ENCODE measurements at regions not wholly inside any gene's neighbourhood (a gene's known extent, or its start where the extent isn't known, plus 50 kb on each side); places are given as distances from the start of the nearest gene placed in this dataset.
A peak's percentile ranks its signal among the peaks of the same experiment; 100 is the strongest.
"Not testable (repeated sequence)": the region's sequence is repeated elsewhere in the genome, so short reads cannot be mapped to it uniquely, and the experiment has no call there.

DNA sequence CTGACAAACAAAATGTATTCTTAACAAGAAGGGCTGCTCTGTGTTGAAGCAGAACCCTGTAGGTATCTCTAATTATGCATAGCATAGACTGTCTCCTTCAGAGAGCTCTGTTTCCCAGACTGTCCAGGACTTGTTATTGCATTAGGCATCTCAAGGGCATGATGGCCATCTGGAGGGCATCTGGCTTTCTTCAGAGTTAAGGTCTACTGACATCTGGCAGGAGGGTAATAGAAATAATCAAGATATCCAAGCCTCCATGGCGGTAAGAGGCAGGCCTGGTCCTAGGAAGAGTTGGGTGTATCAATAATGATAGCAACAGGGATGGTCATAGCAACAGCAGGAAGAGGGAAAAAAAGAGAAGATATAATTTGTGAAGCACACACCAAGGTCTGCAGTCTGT is 161.2 kb downstream of the TTC8 start:
- no peak for DNase-seq

DNA sequence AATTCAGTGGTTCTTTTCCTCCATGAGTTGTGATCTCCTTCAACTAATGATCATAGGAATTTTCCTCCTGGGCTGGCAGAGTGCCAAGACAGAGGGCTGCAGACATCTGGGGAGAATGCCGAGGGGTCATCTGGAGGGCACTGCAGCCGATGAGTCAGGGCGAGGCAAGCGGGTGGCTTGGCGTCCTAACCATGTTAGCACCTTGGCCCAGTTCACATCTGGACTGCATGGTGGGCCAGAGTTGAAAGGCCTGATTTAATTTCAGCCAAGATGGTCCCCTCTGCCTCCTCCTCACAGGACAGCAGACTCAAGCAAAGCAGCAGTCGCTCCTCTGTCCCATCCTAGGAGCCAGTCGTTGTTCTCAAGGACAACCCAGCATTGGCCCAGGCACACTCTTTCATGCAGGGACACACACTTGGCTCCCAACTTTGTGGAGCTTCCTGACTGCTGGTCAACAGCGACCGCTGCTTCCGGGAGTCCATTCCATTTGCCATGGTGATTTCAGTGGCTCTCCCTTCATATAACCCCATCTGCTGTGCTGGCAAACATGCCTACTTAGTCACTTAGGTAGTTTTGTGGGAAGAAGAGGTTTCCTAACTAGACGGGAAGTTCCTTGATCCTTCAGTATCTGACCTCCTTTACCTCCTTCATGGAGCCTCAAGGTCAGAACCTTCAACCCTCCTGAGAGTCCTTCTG is 161.8 kb downstream of the TTC8 start:
- DNase-seq, result no peak

DNA sequence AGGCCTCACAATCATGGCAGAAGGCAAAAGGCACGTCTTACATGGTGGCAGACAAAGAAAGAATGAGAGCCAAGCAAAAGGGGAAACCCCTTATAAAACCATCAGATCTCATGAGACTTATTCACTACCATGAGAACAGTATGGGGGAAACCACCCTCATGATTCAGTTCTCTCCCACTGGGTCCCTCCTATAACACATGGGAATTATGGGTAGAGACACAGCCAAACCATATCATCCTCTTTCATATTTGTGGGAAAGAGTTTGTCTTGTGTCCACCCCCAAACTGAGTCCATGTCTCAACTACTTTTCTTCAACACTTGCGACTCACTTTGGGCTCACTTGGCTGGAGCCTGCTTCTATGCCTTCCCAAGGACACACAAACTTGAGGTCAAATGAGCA is 162.5 kb downstream of the TTC8 start:
- not testable (repeated sequence) for DNase-seq

DNA sequence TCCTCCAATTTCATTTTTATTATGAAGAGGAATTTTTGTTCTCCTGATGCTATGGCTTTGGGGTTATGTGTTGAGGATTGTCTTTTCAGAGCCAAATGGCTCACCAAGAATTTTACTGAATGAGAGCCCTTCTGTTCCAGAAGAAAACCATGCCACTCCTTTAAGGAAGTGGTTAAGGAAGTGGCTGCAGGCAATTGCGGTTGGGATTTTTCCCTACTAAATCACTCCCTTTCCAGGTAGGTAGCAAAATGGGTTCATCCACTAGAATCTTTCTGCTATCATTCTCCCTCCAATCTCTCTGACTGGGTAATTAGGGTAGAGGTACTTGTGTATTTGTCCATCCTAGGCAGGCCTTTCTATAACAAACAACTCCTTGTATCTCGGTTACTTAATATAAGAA is 163.1 kb downstream of the TTC8 start:
- no peak for DNase-seq

DNA sequence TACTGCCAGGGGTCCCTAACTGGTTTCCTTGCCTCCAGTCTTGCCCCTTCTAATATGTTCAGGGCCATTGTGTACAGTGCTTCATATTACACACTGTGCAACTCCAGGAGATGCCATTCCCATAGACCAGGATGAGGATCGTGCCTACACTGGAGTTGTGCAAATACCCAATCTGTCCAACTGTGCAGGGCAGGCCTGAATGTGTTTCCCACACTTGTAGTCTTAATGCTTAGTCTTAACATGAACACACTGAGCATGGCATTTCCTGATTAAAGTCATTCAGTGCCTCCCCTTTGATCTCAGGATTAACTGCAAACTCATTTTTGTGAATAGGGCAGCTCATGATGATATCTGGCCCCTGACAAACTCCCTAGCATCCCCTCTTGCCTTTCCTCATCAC is 165.5 kb downstream of the TTC8 start:
- no peak for DNase-seq

DNA sequence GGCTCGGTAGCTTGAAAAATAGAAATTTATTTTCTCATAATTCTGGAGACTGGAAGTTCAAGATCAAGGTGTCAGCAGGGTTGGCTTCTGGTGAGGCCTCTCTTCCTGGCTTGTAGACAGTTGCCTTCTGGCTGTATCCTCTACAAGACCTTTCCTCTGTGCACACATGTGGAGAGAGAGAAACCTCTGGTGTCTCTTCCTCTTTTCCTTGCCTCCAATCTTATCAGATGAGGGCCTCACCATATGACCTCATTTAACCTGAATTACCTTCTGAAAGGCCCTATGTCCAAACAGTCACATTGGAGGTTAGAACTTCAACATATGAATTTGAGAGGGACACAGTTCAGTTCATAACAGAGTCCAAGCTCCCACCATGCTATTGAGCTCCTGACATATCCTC is 166.4 kb downstream of the TTC8 start:
- DNase-seq, result no peak

DNA sequence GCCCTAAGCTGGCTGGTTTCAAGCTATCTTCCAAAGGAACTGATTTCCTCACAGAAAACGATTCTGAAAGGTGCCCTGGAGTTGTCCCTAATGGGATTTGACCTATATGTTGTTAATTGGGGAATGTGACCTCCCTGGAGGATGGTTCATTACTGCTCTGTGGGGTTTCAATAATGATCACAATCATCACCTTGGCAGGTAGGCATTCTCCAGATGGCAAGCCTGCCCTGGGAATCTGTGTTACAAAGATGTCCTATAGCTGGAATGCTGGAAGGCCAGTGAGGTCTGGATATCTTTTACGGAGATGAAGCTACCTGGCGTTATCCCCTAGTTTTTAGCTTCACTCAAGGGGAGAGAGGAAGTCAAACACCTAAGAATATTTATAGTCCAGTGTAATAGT is 167.6 kb downstream of the TTC8 start:
- DNase-seq, result no peak

DNA sequence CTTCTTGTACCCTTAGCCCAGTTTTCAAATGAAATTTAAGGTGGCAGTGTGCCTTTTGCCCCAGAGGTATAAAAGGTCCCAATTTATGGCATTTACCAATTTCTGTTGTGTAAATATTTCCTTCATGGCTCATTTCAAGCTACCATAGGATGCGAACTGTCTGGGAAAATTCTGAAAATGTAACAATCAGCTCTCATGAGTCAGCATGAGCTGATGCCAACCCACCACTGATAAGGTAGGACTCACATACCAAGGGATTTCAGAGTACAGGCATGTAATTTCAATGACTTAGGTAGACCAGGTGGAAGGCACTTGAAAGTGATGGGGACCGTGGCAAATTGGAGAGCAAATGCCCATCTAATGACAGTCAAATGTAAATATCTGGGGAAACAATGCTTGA is 169.5 kb downstream of the TTC8 start:
- DNase-seq, result no peak

DNA sequence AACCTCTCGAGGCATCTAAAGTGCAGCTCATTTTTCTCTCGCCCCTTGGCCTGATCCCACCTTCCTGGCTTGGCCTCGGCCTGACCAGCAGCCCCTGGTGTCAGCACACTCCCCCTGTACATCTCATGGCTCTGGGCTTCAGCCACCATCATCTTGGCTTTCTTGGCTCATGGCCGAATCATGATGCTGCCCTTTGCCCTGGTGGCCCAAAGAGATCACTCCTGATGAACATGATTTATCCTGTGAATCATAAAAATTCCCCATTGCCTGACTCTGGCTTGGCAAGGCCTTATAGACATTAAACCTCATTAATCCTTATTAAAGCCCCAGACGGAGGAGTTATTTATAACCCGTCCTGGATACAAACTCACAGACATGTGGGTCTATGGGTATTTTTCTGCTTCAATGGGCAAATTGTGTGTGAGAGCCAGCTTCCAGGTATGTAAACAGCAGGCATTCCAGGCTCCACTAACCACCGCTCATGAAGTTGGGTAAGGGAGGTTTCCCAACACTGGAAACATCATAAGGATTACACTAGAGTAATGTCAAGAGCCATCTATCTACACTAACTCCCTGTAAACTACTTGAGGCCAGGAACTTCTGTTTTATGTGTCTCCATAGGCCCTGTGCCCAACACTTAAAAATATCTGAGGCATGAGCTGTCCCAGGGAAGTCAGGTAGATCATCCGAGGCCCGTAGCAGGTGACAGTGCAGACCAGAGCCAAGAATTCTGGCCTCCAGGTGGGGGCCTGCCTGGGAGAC is 171.2 kb downstream of the TTC8 start:
- no peak for DNase-seq

DNA sequence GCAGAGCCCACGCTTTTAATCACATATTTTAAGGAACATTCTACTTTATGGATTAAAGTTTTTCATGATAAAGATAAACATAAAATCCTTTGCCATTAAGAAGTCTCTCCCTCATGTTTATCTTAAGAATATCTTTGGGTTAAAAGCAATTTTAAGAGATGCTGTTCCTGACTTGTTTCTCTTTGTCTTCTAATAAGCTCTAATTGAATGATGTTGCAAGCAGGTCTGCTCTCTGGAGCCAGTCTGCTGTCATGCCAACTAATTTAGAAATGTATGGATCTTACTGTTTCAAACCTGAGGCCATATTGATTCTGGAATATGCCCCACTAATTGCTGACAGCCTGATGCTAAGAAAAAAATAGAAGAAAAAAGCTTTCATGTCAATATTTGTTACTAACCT is 173.6 kb downstream of the TTC8 start:
- DNase-seq, result no peak

DNA sequence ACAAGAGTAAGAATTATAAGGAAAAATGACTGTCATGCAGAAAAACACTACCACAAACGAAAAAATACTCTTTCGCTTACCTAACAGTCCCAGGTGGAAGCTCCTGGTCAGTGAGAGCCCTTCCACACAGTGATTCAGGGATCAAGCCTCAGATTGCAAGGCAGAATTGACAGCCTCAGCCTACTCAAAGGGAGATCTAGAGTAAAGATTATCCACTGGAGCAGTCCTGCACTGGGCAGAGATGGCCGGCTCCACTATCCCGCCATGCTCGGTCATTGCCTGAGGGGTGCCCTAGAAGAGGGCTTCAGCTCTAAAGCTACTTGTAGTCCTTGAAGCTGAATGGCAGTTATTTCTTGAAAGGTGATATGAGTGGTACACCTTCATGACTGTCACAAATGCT is 174.7 kb downstream of the TTC8 start:
- no peak for DNase-seq

DNA sequence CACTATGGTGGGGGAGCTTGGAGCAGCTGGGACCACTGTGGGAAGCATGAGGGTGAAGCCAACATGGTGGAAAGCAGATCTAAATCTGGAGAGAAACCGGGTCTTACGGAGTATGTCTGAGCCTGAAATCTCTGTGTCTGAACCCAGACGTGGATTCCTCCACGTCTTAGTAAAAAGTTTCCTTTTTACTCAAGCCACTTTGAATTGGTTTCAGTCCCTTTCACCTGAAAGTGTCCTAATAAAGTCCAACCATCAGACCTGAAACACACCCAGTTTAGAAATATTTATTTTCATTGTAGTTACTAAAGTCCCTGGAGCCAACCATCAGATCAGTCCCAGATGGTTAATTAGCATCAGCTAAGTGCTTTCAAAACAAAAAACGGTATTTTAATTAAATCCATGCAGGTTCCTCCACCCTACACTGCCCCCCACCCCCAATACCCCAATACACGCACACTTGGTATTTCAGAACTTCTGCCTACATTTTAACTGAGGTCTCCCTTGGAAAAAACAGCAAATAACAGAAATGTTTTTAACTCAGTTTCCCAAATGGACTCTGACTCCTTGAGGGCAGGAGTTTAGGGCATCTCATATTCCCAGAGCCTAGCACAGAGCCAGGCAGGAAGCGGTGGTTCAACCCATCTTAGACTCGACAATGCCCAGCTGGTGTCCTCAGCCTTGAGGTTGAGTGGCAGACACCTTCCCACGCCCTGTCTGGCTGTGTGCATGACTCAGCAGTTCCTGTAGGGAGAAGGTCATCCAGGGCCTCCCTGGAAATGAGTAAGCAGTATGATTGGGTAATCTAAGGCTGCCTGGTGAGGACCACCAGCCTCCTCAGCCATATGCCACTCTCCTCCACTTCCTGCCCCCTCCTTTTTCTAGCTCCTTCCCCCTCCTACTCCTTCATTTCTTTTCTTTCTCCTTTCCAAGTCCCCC is 175.8 kb downstream of the TTC8 start:
- DNase-seq, result peak; percentile 45

DNA sequence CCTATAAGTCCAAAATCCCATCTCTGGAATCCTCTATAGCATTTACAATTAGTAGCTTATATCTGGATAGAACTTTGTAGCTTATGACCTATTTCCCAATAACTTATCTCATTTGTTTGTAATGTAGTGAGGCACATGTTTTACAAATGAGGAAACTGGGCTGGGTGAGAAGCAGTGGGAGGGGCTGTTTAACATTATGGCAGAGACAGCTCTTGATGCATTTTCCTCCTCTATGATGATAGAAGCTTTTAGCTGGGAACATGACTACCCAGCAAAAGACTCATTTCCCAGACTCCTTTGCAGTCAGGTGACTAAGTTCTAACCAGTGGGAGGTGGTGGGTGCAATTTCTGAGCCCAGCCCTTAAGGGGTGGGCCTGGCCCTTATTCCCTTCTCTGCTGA is 179.7 kb downstream of the TTC8 start:
- DNase-seq, result peak; percentile 31

DNA sequence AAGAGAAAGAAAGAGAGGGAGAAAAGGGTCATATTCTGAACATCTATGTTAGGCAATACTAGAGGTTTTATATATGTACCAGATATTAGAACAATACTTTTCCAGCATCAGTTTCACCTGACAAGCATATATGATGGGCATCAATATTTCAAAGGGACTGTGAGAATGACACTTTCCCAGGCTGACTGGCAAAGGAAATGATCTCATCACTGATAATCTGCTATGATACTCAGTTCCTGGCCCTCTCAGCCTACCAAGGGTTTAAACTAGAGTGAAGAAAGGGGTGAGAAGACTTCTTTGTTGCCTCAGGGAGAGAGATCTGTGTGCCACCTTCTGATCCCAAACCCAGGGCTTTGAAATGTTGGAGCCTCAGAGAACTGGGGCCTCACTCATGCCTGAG is 183.5 kb downstream of the TTC8 start:
- DNase-seq, result no peak

DNA sequence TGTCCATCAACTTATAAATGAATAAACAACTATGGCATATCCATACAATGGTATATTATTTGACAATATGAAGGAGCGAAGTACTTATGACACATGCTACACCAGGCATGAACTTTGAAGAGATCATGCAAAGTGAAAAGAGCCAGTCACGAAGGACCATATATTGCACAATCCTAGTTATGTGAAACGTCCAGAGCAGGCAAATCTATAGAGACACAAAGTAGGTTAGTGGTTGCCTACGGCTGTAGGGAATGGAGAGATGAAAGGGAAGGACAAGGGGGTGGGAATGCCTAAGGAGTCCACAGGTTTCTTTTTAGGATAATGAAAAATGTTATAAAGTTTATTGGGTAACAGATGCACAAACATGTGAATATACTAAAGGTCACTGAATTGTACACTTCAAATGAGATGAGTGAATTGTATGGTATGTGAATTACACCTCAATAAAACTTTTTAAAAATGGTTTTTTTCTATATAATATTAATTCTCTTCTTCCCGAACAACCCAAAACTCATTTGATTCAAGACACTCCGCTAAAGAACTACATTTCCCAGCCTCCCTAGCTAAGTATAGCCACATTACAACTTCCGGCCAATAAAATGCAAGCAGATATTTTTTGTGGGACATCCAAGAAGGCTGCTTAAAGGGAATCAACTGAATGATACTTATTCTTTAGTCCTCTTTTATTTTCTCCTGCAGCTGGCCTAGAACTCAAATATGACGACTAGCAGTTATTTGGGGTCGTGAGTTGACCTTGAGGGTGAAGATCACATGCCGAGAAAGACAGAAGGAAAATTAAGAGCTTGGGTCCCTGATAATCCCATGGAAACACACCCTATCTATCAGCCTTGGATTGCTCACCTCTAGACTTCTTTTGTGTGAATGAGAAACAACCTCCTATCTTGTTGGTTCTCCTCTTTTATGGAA is 187.2 kb downstream of the TTC8 start:
- no peak for DNase-seq

DNA sequence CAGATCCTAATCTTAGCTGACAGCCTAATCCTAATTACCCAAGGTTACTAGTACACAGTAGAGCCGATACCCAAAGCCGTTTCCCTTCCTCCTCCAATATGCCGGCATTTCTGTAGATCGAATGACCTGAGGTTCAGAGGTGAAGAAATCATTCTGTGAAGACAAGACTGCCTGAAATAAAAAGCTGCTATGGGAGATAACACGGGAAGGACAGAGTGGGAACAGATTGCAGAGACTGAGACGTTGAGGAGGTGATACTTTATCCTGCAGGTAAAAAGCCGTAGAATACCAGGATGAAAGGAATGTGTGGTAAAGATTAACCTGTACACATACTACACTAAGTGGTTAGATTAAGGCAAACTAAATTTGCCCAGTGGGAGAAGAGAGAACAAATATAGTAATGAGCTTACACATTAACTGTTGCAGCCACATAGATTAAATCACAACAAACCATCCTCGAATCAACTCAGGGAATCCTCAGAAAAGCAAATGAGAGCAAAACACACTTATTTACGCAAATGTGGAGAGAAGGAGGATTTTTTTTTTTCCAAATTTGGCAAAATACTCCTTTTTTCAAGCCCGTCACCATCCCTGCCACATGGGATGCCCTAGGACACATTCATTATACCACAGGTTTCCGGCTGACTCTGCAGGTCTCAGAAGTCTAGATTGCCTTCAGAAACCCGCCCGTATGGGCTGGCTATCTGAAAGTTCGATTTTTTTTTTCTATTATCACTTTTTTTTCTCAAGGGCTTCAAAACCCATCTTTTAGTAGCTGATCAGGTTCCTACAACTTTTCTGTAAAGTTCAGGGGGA is 188.0 kb downstream of the TTC8 start:
- DNase-seq, result no peak

DNA sequence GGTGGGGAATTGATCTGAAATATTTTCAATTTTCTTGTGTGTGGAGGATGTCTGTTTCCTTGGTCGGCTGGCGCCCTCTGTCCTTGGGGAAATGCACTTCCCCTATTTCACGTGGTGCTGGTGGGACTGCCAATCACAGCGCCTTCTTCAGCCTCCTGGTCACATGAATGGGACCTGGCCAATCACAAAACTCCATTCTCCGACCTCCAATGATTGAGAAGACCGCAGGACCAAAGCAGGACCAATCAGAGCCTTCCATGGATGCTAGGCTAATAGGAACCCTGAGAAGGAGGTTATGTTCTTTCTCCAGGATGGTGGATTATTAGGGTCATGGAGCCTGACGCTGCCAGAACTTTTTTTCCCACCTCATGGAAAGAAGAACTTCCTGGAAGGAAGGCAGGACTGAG is 188.7 kb downstream of the TTC8 start:
- DNase-seq, result no peak

DNA sequence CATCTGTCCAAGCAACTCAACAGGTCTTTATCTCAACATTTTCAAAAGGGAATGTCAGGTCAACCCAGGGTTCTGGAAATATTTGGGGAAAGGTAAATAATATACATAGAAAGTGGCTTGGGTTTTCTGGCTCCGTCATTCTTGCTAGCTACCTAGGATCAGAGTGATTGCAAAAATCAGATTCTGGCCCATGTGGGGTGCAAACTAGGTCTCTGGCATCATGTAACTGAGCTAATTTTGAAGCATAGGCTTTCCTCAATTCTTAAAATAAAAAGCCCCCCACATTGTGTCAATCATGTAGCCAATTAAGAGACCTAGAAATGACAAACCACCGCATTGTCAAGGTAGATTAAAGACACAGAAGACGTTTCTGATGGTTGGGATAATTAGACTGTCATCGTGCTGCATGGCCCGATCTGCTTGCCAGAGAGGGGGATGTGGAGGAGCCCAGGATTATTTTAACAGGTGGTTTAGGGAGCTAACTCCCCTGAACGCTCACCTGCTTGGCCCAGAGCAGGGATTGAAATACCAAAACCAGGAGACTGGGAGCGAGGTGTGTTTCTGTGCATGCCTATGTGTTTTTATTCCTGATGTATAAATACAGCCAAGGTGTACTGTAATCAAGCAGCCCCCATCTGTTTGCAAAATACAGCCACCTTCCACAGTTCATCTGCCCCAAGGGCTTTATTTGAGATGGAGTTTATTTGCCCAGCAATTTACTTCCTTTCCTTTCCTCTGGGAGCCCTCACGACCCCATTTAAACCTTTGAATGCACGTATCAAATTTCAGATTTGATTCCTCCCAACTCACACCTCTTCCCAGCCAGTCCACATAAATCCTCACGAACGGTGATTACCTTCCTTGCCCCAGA is 189.5 kb downstream of the TTC8 start:
- no peak for DNase-seq

DNA sequence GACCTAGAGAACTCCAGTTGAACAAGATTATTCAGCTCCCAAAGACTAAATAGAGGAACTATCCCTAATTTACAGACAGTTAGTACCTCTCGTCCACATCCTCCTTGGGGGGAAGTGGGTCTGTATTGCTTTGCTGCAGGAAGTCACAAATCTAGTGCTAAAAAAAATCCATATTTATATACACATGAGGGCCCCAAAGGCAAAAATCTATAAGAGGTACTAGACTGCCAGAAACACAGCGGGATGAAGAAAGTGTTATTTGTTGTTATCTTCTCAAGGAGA is 190.1 kb downstream of the TTC8 start:
- no peak for DNase-seq

DNA sequence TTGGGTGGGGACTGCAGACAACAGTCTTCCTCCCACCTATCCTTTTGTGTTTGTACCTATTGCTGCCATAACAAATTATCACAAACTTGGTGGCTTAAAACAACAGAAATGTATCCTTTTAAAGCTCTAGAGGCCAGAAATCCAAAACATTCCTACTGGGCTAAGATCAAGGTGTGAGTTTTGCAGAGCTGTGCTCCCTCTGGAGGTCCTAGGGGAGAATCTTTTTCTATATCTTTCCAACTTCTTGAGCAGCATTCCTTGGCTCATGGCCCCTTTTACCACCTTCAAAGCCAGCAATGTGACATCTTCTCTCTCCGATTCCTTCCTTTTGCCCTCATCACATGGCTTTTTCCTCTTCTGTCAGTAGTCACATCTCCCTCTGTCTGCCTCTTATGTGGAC is 190.6 kb downstream of the TTC8 start:
- DNase-seq, result no peak

Measured in skin of body (tissue), 1 donor.